HUES64 (cell line): ENCODE measurements at regions not wholly inside any gene's neighbourhood (a gene's known extent, or its start where the extent isn't known, plus 50 kb on each side); places are given as distances from the start of the nearest gene placed in this dataset.

Experiments used
- H3K27ac ChIP-seq: 2 replicates; pipeline ENCODE4 v1.7.0; 2013; ENCODE audit warnings: low read depth, low read length, inconsistent platforms
- H3K27me3 ChIP-seq: 2 replicates; pipeline ENCODE4 v1.6.1; 2013; ENCODE audit warnings: mild to moderate bottlenecking, low read length; ENCODE audit not compliant: insufficient read depth
- H3K36me3 ChIP-seq: 2 replicates; pipeline ENCODE4 v1.6.1; 2013; ENCODE audit warnings: mild to moderate bottlenecking, low read length; ENCODE audit not compliant: insufficient read depth
- H3K4me1 ChIP-seq: 2 replicates; pipeline ENCODE4 v1.6.1; 2013; ENCODE audit warnings: mild to moderate bottlenecking, low read length, moderate library complexity; ENCODE audit not compliant: insufficient read depth
- H3K4me3 ChIP-seq: 2 replicates; pipeline ENCODE4 v1.5.1; 2013; ENCODE audit warnings: mild to moderate bottlenecking, low read length, moderate library complexity
- H3K9ac ChIP-seq: 2 replicates; pipeline ENCODE4 v1.6.1; 2013; ENCODE audit warnings: mild to moderate bottlenecking, low read depth, low read length
- H3K9me3 ChIP-seq: 2 replicates; pipeline ENCODE4 v1.6.1; 2013; ENCODE audit warnings: low read depth, low read length; ENCODE audit not compliant: insufficient read depth
- WGBS: fragments of 150-250, 120-280 bp; methylation state at CpG from one replicate; pipeline ENCODE4 v1.1.7; 2013; ENCODE audit warnings: missing lambda C conversion rate; 5-methylcytosine and 5-hydroxymethylcytosine counted together

GRCh38 chr3:64911138-64911537, 223.3 kb upstream of the ADAMTS9 start:
- Histone ChIP-seq H3K4me1 (peaks cover 35% of the 10 kb centered on the region), H3K9me3 (no peaks in the 10 kb centered on the region), H3K27me3 (peaks cover 10% of the 10 kb centered on the region; the same call in 1 of the 2 replicates), H3K27ac (no peak overlapping the region), H3K4me3 (no peak overlapping the region), H3K36me3 (no peaks in the 10 kb centered on the region), H3K9ac (no peak overlapping the region)
- whole genome bisulfite sequencing, result 96% methylated on average over 2 of the region's 2 CpGs

GRCh38 chr3:64909757-64910467, 222.1 kb upstream of the ADAMTS9 start:
- no peak overlapping the region for H3K27ac ChIP-seq
- H3K9me3 ChIP-seq, result no peaks in the 10 kb centered on the region
- 48% methylated on average over 4 of the region's 4 CpGs for WGBS
- H3K4me1 ChIP-seq, result peaks cover 37% of the 10 kb centered on the region
- H3K4me3 ChIP-seq, result no peak overlapping the region
- no peaks in the 10 kb centered on the region for H3K36me3 ChIP-seq
- no peaks in the 10 kb centered on the region for H3K27me3 ChIP-seq
- no peak overlapping the region for H3K9ac ChIP-seq

GRCh38 chr3:64909011-64909410, 221.2 kb upstream of the ADAMTS9 start:
- H3K4me3 ChIP-seq, result no peak overlapping the region
- no peaks in the 10 kb centered on the region for H3K9me3 ChIP-seq
- WGBS, result 92% methylated on average over 8 of the region's 8 CpGs
- no peak overlapping the region for H3K9ac ChIP-seq
- peaks cover 37% of the 10 kb centered on the region for H3K4me1 ChIP-seq
- no peaks in the 10 kb centered on the region for H3K27me3 ChIP-seq
- no peak overlapping the region for H3K27ac ChIP-seq
- H3K36me3 ChIP-seq, result no peaks in the 10 kb centered on the region

GRCh38 chr3:64908251-64908685, 220.5 kb upstream of the ADAMTS9 start:
- Histone ChIP-seq H3K27me3 (no peaks in the 10 kb centered on the region), H3K27ac (no peak overlapping the region), H3K4me1 (peaks cover 37% of the 10 kb centered on the region), H3K4me3 (no peak overlapping the region), H3K9me3 (no peaks in the 10 kb centered on the region), H3K9ac (no peak overlapping the region), H3K36me3 (no peaks in the 10 kb centered on the region)
- 62% methylated on average over 5 of the region's 5 CpGs for WGBS

GRCh38 chr3:64905906-64906410, 218.2 kb upstream of the ADAMTS9 start:
- Histone ChIP-seq H3K9me3 (no peaks in the 10 kb centered on the region), H3K4me1 (peaks cover 53% of the 10 kb centered on the region), H3K9ac (no peak overlapping the region), H3K27me3 (no peaks in the 10 kb centered on the region), H3K4me3 (no peak overlapping the region), H3K36me3 (no peaks in the 10 kb centered on the region), H3K27ac (no peak overlapping the region)
- 62% methylated on average over 7 of the region's 7 CpGs for WGBS

GRCh38 chr3:64903006-64903405, 215.2 kb upstream of the ADAMTS9 start:
- Histone ChIP-seq H3K27me3 (no peaks in the 10 kb centered on the region), H3K9me3 (no peaks in the 10 kb centered on the region), H3K4me1 (peaks cover 28% of the 10 kb centered on the region), H3K36me3 (no peaks in the 10 kb centered on the region), H3K27ac (no peak overlapping the region), H3K9ac (no peak overlapping the region), H3K4me3 (no peak overlapping the region)
- no CpG with 5 or more reads among the region's 1 CpG for WGBS

- H3K36me3 ChIP-seq, result no peaks in the 10 kb centered on the region
- H3K4me3 ChIP-seq, result no peak overlapping the region
- H3K9ac ChIP-seq, result no peak overlapping the region
- H3K9me3 ChIP-seq, result no peaks in the 10 kb centered on the region
- H3K4me1 ChIP-seq, result peaks cover 23% of the 10 kb centered on the region
- 75% methylated on average over 3 of the region's 3 CpGs for WGBS
- no peaks in the 10 kb centered on the region for H3K27me3 ChIP-seq
- no peak overlapping the region for H3K27ac ChIP-seq
Observed at GRCh38 chr3:64901986-64902516, 214.3 kb upstream of the ADAMTS9 start.

- Histone ChIP-seq H3K4me1 (peaks cover 23% of the 10 kb centered on the region), H3K4me3 (no peak overlapping the region), H3K9me3 (no peaks in the 10 kb centered on the region), H3K27ac (no peak overlapping the region), H3K9ac (no peak overlapping the region), H3K36me3 (no peaks in the 10 kb centered on the region), H3K27me3 (no peaks in the 10 kb centered on the region)
- 89% methylated on average over 1 of the region's 1 CpG for WGBS
Observed at GRCh38 chr3:64901522-64901885, 213.7 kb upstream of the ADAMTS9 start.

GRCh38 chr3:64900617-64901521, 213.1 kb upstream of the ADAMTS9 start:
- no peak overlapping the region for H3K27ac ChIP-seq
- H3K27me3 ChIP-seq, result no peaks in the 10 kb centered on the region
- H3K4me3 ChIP-seq, result no peak overlapping the region
- H3K36me3 ChIP-seq, result no peaks in the 10 kb centered on the region
- peaks cover 19% of the 10 kb centered on the region for H3K4me1 ChIP-seq
- WGBS, result 92% methylated on average over 4 of the region's 5 CpGs
- H3K9me3 ChIP-seq, result no peaks in the 10 kb centered on the region
- no peak overlapping the region for H3K9ac ChIP-seq

GRCh38 chr3:64900156-64900555, 212.4 kb upstream of the ADAMTS9 start:
- Histone ChIP-seq H3K9me3 (no peaks in the 10 kb centered on the region), H3K36me3 (no peaks in the 10 kb centered on the region), H3K27ac (no peak overlapping the region), H3K4me1 (peaks cover 20% of the 10 kb centered on the region), H3K4me3 (no peak overlapping the region), H3K9ac (no peak overlapping the region), H3K27me3 (no peaks in the 10 kb centered on the region)
- 91% methylated on average over 3 of the region's 3 CpGs for WGBS

- H3K4me3 ChIP-seq, result no peak overlapping the region
- H3K27me3 ChIP-seq, result no peaks in the 10 kb centered on the region
- peaks cover 21% of the 10 kb centered on the region for H3K4me1 ChIP-seq
- H3K27ac ChIP-seq, result no peak overlapping the region
- no peaks in the 10 kb centered on the region for H3K9me3 ChIP-seq
- H3K9ac ChIP-seq, result no peak overlapping the region
- WGBS, result 100% methylated on average over 1 of the region's 1 CpG
- no peaks in the 10 kb centered on the region for H3K36me3 ChIP-seq
Observed at GRCh38 chr3:64898941-64899340, 211.1 kb upstream of the ADAMTS9 start.
